Muscle of back (tissue), 3 donors: ENCODE measurements at regions not wholly inside any gene's neighbourhood (a gene's known extent, or its start where the extent isn't known, plus 50 kb on each side); places are given as distances from the start of the nearest gene placed in this dataset.
A peak's percentile ranks its signal among the peaks of the same experiment; 100 is the strongest.
"Not testable (repeated sequence)": the region's sequence is repeated elsewhere in the genome, so short reads cannot be mapped to it uniquely, and the experiment has no call there.

Source experiments
- DNase-seq, 3 donors: peaks; one replicate each; pipeline versions ENCODE4 v3.0.0 to v3.0.0-alpha.2; 2013

DNA sequence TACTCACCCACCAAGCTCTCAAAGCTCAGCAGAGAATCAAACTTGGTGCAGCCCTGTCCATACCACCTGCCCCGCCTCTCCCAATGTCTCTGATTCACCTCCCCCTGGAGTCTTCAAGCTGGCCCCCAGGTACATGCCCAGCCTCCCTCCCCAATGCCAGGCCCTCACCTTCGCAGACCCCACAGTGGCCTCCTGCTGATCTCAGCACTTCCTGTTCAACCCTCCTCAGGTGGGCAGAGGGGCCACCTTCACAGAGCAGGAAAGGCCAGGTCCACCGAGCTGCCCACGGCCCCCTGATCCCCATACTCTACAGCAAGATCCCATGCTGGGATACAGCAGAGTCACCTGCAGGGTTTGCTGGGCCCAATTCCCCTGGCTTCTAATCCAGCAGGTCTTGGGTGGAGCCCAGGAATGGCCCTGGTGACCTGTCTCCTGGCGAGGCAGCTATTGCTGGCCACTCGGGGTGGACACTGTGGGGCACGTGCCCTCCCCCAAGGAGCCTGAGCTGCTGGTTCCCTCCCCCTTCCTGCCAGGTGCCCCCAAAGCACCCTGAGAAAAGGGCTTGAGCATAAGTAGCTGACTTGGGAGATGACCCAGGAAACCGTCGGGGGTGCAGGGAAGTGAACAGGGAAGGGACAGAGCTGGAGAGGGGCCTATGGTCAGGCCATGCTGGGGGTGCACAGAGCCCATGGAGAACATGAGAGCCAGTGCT, 150.7 kb downstream of the BRD1 start:
- DNase-seq = no peak

DNA sequence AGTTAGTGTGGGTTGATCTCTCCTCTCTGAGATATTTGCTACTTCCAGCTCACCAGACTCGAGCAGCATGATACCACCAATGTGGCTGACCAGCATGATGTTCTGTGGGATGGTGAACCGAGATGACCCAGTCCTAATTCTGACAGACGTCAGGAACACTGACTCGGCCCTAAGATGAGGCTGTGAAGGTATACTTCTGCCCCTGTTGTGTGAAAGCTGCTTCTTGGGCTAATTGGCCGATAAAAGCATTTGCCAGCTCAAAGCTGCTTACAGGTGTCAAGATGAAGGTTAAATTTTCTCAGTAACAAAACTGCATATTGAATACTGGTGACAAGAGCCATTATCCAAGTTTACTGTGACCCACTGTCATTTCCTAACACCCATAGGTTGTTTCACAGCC, 151.4 kb downstream of the BRD1 start:
- no peak for DNase-seq

DNA sequence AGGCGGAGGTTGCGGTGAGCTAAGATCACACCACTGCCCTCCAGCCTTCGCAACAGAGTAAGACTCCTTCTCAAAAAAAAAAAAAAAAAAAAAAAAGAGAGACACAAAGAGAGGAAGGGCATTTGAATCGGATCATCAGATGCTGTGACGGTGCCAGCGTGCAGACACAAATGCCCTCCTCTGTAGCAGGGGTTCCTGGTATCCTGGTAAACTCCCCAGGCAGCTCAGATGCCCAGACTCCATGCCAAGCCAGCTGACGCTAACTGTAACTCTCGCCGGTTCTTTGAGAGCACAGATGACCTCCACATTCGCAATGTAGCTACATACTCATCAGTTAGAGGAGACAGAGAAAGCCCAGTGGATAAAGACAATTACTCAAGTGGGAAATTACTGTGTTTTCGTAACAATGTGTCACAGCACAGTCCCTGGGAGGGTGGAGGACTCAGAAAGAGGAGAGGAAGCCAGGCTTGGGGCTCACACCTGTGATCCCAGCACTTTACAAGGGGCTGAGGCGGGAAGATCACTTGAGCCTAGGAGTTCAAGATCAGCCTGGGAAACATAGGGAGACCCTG, 153.1 kb downstream of the BRD1 start:
- no peak for DNase-seq

DNA sequence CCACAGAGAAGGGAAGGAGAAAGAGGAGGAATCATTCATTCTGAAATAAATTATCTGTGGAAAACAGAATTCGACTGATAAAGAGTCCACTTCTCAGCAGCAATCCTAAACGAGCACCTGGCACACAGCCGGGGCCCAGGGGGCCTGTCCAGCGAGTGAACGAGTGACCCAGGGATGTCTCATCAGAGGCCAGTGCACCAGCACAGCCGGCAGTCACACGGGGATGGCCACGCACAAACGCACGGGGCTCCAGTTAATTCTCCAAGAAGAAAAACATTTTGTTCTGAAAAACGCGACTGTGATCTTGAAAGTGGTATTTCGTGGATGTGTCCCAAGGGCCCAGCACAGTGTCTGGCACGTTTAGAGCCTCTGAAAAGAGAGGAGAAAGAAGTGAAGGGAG, 154.6 kb downstream of the BRD1 start:
- DNase-seq = no peak

DNA sequence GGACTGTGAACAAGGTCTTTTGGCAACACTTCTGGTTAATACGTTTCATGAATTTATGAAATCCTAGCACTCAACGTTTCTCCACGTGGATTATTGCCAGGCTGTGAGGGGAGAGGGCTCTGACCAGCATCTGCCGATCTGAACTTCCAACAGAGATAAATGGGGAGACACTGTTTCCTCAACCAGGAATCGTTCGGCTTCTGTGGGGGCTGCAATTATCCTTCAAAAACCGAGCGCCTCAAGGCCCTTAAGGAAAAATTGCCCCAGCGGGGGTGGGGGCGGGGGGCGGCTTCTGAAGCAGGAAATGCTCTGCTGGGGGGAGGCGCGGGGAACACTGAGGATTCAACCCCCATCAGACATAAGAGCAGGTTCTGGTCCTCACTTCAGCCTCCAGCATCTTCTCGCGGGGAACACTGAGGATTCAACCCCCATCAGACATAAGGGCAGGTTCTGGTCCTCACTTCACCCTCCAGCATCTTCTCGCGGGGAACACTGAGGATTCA, 155.6 kb downstream of the BRD1 start:
- DNase-seq = no peak

DNA sequence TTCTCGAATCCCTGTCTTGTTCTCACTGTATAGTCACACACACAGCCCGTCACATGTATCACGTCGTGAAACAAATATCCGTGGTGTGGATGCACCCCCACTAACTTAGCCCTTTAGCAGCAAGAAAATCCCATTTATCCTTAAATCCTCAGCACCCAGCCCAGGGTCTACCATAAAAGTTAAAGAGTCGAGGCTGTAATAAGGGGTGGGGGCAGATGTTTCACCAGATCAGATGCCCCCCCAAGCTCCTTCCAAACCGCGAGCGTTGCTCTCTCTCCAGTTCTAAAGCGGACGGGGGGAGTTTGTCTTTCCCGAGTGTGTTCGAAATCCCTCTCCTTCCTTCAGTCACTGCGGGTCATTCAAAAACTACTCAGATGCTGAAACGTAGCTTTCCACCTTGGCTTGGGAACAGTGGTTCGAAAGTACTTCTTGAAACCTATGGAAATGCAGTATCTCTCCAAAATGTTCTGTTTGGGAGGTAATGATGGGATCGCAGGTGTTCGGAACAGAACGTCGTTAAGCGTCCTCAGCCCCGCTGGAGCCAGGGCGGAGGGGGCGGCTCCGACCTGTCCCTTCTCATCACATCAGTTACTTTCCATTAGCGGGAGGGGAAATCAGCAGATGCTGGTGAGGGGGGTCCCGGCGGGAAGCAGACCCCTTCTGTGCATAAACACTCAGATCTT, 156.2 kb downstream of the BRD1 start:
- DNase-seq = no peak

DNA sequence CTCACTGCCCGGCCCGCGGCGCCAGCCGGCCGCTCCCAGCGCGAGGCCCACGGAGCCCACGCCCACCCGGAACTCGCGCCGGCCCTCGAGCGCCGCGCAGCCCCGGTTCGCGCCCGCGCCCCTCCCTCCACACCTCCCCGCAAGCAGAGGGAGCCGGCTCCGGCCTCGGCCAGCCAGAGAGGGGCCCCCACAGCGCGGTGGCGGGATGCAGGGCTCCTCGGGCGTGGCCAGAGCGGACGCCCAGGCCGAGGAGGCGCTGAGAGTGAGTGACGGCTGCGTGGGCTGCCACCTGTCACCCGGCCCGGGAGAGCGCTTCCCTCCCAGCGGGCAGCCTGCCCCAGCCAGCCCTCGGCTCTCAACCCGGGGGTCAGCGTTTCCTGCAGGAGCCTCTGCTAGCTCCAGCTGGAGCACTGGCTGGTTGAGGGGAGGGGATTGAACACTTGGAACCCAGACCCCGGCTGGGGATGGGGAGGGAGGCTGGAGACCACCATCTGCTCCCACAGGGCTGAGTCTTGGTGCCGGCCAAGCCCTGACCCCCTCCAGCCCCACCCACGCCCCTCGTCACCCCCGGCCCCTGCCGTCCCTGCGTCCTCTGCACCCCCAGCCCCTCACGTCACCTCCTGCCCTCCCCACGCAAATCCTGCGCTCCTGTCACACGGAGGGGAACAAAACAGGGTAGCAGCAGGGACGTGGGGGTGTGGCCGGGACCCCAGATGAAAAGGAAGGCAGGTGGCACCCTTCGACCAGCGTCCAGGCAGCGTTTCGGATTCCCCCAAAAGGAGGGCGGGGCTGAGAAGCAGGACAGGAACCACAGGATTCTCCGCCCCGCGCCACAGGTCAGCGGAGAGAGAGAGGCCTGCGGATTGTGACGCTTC, 157.0 kb downstream of the BRD1 start:
- DNase-seq = peak; percentile 13 to 49 (median 18)

DNA sequence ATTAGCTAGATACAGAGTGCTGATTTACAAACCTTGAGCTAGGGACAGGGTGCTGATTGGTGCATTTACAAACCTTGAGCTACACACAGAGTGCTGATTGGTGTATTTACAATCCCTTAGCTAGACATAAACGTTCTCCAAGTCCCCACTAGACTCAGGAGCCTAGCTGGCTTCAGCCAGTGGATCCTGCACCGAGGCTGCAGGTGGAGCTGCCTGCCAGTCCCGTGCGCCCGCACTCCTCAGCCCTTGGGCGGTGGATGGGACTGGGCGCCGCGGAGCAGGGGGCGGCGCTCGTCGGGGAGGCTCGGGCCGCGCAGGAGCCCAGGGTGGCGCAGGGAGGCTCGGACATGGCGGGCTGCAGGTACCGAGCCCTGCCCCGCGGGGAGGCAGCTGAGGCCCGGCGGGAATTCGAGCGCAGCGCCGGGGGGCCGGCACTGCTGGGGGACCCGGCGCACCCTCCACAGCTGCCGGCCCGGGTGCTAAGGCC, 157.7 kb downstream of the BRD1 start:
- not testable (repeated sequence) for DNase-seq

DNA sequence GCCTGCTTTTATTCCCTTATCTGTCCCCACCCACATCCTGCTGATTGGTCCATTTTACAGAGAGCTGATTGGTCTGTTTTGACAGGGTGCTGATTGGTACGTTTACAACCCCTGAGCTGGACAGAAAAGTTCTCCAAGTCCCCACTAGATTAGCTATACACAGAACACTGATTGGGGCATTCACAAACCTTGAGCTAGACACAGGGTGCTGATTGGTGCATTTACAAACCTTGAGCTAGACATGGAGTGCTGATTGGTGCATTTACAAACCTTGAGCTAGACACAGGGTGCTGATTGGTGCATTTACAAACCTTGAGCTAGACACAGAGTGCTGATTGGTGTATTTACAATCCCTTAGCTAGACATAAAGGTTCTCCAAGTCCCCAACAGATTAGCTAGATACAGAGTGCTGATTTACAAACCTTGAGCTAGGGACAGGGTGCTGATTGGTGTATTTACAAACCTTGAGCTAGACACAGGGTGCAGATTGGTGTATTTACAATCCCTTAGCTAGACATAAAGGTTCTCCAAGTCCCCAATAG, 158.2 kb downstream of the BRD1 start:
- DNase-seq = not testable (repeated sequence)

DNA sequence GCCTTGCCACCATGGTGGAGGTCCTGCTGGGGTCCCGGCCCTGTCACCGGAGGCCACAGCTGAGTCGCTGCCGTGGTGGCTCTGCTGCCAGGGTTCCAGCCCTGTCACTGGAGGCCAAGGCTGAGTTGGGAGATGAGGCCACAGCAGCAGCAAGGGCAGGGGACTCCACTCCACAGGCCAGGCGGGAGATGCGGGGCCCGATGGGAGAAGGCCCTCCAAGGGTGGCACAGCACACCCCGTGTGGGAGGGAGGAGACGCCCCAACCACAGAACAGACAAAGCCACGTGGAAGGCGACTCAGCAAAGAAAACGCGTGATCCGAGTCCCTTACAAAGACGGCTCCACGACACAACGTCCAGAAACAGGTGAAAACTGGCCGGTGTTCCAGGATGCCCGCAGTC, 159.3 kb downstream of the BRD1 start:
- no peak for DNase-seq

DNA sequence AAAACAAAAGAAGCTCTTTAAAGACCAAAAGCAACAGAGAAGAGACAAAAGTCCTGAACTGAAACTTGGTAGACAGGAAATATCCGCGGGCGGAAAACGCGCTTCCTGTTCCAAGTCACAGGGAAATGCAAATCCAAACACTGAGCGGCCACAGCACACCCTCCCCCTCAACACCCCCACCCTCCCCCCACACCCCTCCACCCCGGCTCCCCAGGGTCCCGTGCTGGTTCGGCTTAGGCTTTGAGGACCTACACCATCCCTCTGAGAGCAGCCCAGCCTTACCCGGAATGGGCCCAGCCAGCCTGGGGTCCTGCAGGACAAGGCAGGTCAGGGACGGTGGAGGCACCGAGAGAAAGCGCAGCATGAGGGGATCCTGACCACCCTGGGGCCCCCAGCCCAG, 160.4 kb downstream of the BRD1 start:
- no peak for DNase-seq

DNA sequence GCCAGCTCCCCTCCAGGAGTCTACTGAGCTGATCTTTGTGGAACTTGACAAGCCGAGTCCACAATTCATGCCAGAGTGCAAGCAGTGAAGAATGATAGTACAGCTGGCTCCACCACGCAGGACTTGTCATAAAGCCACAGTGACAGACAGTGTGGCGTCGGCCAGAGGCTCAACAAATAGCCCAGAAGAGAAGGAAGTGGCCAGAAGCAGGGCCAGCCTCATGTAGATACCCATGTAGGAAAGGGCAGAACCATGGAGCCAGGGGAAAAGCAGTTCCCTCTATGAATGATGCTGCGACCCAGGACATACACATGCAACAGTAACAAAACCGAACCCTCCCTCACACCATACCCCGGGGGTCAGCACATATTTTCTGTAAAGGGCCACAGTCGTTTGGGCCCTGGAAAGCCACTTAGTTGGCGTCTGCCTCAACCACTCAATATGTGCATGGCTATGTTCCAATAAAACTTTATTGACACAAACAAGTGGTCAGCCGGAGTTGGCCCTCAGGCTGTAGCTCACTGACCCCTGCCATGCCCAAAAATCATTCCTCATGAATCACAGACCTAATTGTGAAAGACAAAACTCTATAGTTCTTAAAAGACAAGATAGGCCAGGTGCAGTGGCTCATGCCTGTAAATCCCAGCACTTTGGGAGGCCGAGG, 161.4 kb downstream of the BRD1 start:
- DNase-seq = no peak

DNA sequence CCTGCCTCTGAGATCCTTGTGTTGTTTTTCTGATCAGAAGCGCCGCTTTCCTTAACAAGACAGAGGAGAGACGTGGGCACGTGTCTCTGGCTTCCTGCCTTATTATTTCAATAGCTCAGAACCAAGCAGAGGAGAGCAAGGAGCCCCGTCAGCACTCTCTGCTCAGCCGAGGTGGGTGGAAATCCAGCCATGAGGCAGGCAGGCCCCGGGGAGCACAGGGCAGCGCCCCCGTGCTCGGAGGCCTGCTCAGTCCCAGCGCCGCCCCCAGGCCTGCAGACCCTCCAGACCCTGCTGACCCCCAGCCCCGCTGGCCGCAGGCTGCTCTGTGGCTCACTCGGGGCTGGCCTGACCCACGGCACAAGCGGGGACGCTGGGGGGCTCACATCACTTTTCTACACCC, 162.8 kb downstream of the BRD1 start:
- DNase-seq = no peak

DNA sequence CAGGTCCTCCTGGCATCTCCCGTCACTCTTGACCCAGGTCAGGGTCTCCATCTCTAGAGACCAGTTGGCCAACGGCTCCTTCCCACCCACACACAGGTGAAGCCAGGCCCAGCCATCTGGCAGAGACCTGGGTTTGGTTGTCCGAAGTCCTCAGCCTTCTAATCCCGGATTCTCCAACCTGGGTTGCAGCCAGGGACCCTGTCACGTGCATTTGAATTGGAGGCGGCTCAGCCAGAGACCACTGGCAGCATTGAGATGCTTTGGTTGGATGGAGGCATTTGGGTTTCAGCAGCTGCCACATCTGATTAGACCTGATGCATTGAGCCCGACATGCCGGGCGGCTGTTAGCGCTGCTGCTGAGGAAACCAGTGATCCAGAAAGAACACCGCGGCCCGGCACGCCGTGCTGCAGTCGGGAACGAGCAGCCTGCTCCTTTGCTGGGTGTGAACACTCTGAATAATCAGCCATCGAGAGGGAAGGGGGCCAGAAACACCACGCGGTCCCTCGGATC, 163.2 kb downstream of the BRD1 start:
- DNase-seq = no peak

DNA sequence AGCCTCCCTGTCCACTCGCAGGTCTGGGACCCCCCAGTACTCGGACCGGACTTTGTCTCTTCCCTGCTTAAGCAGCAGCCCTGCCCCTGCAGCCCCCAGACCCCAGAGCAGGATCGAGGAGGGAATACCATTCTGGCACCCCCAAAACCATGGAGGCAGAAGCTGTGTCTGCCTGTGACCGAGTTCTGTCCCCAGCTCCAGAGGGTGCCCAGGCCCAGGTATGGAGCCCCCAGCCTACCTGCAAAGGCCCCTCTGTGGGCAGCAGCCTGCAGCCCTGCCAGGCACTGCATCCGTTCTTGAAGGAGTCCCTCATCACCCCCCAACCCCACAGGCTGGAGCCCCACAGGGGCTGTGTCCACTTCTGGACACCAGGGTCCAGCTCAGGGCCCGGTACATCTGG, 163.8 kb downstream of the BRD1 start:
- DNase-seq = no peak

DNA sequence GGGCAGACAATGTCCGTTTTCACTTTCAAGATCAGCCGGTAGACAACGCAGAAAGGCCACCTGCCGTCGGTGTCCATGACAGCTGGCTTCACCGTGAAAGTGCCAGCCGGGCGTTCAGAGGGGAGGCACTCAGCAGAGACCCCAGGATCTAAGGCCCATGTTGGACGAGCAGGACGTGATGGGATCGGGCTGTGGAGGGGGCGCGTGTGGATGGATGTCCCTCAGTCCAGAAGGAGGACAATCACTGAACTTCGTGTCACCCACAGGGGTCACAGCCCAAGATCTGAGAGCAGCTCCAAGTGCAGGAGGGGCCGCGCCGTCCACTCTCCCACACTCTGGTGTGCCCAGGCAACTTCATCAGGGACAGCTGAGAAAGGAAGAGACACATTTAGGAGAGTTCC, 164.4 kb downstream of the BRD1 start:
- DNase-seq = no peak

DNA sequence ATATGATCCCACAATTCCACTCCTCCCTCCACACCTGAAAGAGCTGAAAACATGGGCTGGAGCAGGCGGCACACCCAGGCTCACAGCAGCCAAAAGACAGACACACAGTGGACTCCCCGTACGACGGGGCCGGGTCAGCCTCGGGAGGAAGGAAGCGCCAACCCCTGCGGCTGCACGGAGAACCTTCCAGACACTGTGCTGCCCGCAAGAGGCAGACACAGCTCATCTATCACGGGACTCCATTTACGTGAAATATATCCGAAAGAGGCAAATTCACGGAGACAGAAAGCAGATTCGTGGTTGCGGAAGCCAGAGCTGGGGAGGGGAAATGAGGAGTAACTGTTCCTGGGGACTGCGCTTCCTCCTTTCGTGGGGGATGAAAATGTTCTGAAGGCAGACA, 165.0 kb downstream of the BRD1 start:
- no peak for DNase-seq

DNA sequence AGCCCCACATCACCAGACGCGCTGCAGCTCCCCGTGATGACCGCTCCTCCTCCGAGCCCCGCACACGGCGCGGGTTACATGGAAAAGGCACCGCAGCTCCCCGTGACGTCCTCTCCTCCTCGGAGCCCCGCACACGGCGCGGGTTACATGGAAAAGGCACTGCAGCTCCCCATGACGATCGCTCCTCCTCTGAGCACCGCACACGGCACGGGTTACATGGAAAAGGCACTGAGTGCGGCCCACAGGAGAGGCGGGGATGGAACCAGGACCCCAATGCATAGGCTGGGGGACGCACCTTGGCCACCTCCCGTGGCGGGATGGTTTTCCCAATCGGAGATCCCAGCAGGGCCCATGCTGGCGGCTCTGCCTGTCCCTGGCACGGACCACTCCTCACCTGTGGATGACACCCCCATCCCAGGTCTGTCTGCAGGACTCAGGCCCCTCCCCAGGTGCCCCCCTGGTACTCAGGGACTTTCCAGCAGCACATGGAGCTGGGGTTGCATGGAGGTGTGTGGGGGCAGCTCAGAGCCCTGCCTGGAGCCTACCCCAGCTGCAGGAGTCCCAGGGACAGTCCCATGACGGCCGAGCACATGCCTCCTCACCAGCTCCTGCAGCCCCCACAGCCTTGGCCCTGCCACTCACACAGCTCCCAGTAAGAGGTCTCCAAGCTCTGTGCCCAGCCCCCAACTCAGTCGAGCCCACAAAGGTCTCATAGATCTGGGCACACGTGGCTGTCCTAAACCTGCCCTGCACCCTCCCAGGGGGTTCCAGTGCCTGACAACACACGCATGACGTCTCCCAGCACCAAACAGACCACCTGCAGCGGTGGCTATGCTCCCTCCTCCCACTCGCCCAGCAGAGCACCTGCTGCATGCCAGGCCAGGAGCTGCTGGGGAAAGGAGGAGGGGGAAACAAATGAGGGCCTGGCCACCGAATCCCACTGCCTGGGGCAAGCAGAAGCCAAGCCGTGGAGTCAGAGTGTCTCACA, 166.6 kb downstream of the BRD1 start:
- DNase-seq = no peak

DNA sequence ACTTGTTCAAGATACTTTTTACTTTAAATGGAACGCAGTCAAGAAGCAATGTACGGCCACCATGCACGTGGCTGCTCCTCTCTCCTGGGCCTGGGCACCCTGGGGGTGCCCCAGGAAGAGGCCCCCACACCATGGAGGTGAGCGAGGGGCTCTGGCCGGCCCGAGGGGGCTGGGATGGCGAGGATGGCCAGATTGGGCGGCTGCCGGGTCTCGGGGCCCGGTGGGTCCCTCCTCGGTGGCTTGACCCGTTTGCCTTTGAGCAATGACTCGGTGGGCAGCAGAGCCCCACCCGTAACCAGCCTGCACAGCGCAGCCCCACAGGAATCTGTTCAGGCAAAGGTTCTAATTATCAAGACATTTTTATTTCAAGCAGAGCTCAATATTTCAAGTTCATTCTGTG, 167.4 kb downstream of the BRD1 start:
- no peak for DNase-seq

DNA sequence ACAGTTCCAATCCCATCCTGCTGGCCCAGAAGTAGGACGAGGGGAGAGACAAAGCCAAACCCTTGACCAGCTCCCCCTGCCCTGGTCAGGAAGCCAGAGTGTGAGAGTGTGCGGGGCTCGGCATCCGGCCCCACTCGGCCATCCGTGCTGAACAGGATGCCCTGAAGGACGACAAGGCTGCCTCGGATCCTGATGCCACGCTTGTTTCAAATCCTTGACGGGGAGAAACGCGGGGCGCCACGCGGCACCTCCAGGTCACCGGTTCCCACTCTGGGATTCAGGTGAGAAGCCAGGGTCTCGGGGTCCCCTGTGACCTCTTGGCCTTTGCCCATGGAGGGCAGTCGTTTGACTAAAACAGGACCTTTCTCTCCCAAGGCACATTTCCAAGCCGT, 167.8 kb downstream of the BRD1 start:
- no peak for DNase-seq
